IMR-90 (cell line): ENCODE measurements at regions not wholly inside any gene's neighbourhood (a gene's known extent, or its start where the extent isn't known, plus 50 kb on each side); places are given as distances from the start of the nearest gene placed in this dataset.

Experiments used
- ATAC-seq: fragments of 200-7000 bp; cut with Tn5 transposase; 2 replicates; pipeline ENCODE4 v1.9.1; 2020; ENCODE audit warnings: low read depth, mild to moderate bottlenecking, moderate library complexity
- BruUV-seq: library from RNA; stranded (reverse); fragments of 400-500 nt; replicated peaks from 2 replicates; lab custom pipeline; 2021; lab: Mats Ljungman, UMichigan
- CTCF ChIA-PET: fragments of 300-600 bp; formaldehyde crosslinking; extraction: SDS; loops from one replicate; lab custom pipeline; 2021; ENCODE audit warnings: antibody characterized with exemption; lab: Yijun Ruan, JAX
- POLR2A ChIA-PET: fragments of 300-600 bp; sonication (Branson Sonifier 250); formaldehyde crosslinking; loops from one replicate; lab custom pipeline; 2022; ENCODE audit warnings: antibody characterized with exemption; ENCODE audit not compliant: unreplicated experiment; lab: Charles Lee
- DNase-seq: peaks from one replicate; pipeline ENCODE4 v3.0.0; 2013
- H2AFZ ChIP-seq: replicated peaks from 2 replicates; pipeline ENCODE3; 2013; ENCODE audit warnings: low read length, mild to moderate bottlenecking; ENCODE audit not compliant: poor library complexity
- H2AK5ac ChIP-seq: 2 replicates; pipeline ENCODE4 v1.6.1; 2013; ENCODE audit warnings: low read depth, low read length, inconsistent platforms
- H2AK9ac ChIP-seq: replicated peaks from 2 replicates; pipeline ENCODE3; 2013; ENCODE audit warnings: mild to moderate bottlenecking, low read depth, low read length, moderate library complexity; ENCODE audit not compliant: poor library complexity
- H2BK120ac ChIP-seq: 2 replicates; pipeline ENCODE4 v1.6.1; 2013; ENCODE audit warnings: low read depth, low read length, inconsistent platforms
- H2BK15ac ChIP-seq: 3 replicates; pipeline ENCODE4 v1.6.1; 2013; ENCODE audit warnings: low read depth, low read length, inconsistent platforms
- H2BK20ac ChIP-seq: 2 replicates; pipeline ENCODE4 v1.6.1; 2013; ENCODE audit warnings: low read depth, mild to moderate bottlenecking, inconsistent platforms, low read length, moderate library complexity
- H2BK5ac ChIP-seq: 2 replicates; pipeline ENCODE4 v1.6.1; 2013; ENCODE audit warnings: mild to moderate bottlenecking, low read depth, low read length, inconsistent platforms; ENCODE audit not compliant: poor library complexity, severe bottlenecking
- H3K14ac ChIP-seq: replicated peaks from 2 replicates; pipeline ENCODE4 v1.6.1; 2013; ENCODE audit warnings: low read depth, low read length, inconsistent platforms
- H3K18ac ChIP-seq: 2 replicates; pipeline ENCODE4 v1.6.1; 2013; ENCODE audit warnings: low read depth, low read length, control low read depth
- H3K23ac ChIP-seq: 2 replicates; pipeline ENCODE4 v1.6.1; 2013; ENCODE audit warnings: low read depth, low read length, inconsistent platforms
- H3K27ac ChIP-seq: 2 replicates; pipeline ENCODE4 v1.5.1; 2013; ENCODE audit warnings: mild to moderate bottlenecking, control low read depth, low read length; ENCODE audit not compliant: insufficient read depth
- H3K27me3 ChIP-seq: 2 replicates; pipeline ENCODE4 v1.6.1; 2013; ENCODE audit warnings: low read length; ENCODE audit not compliant: control insufficient read depth, insufficient read depth
- H3K36me3 ChIP-seq: 2 replicates; pipeline ENCODE4 v1.6.1; 2013; ENCODE audit warnings: low read length, mixed read lengths; ENCODE audit not compliant: control insufficient read depth, insufficient read depth
- H3K4ac ChIP-seq: 2 replicates; pipeline ENCODE4 v1.6.1; 2013; ENCODE audit warnings: low read depth, low read length, inconsistent platforms
- H3K4me1 ChIP-seq: 2 replicates; pipeline ENCODE4 v1.6.1; 2013; ENCODE audit warnings: low read length, mixed read lengths; ENCODE audit not compliant: control insufficient read depth, insufficient read depth
- H3K4me2 ChIP-seq: 2 replicates; pipeline ENCODE4 v1.6.1; 2013; ENCODE audit warnings: low read depth, mild to moderate bottlenecking, control low read depth, low read length, moderate library complexity
- H3K4me3 ChIP-seq: 2 replicates; pipeline ENCODE4 v1.5.1; 2013; ENCODE audit warnings: low read depth, mild to moderate bottlenecking, control low read depth, low read length, moderate library complexity; ENCODE audit not compliant: insufficient read depth
- H3K56ac ChIP-seq: 2 replicates; pipeline ENCODE4 v1.6.1; 2013; ENCODE audit warnings: low read length, inconsistent platforms; ENCODE audit not compliant: insufficient read depth; ENCODE audit errors: extremely low read depth
- H3K79me1 ChIP-seq, 2 experiments: 2 replicates each; pipeline ENCODE4 v1.6.1; 2013; ENCODE audit warnings: low read length in 2 of 2, inconsistent platforms in 1 of 2, low read depth in 1 of 2
- H3K9ac ChIP-seq: 2 replicates; pipeline ENCODE4 v1.6.1; 2013; ENCODE audit warnings: low read depth, low read length, control low read depth
- H3K9me1 ChIP-seq: 2 replicates; pipeline ENCODE4 v1.6.1; 2013; ENCODE audit warnings: low read length, inconsistent platforms; ENCODE audit not compliant: insufficient read depth
- H3K9me3 ChIP-seq: 2 replicates; pipeline ENCODE4 v1.6.1; 2013; ENCODE audit warnings: low read length; ENCODE audit not compliant: control insufficient read depth, insufficient read depth
- H4K20me1 ChIP-seq: 2 replicates; pipeline ENCODE4 v1.6.1; 2013; ENCODE audit warnings: low read length, inconsistent platforms; ENCODE audit not compliant: insufficient read depth
- H4K5ac ChIP-seq: 2 replicates; pipeline ENCODE4 v1.6.1; 2013; ENCODE audit warnings: mild to moderate bottlenecking, low read depth, low read length, control low read depth
- H4K8ac ChIP-seq, 2 experiments: 2 replicates each; pipeline ENCODE4 v1.6.1; 2013; ENCODE audit warnings: low read depth in 2 of 2, low read length in 2 of 2, control low read depth in 1 of 2, inconsistent platforms in 1 of 2
- H4K91ac ChIP-seq: 2 replicates; pipeline ENCODE4 v1.6.1; 2013; ENCODE audit warnings: low read depth, low read length, inconsistent platforms; ENCODE audit not compliant: insufficient read depth
- CEBPB ChIP-seq: IDR thresholded peaks from 2 replicates; pipeline ENCODE4 v1.6.1; 2012; ENCODE audit warnings: low read depth, low read length, improper control_type of control experiment
- CHD1 ChIP-seq: IDR thresholded peaks from 2 replicates; pipeline ENCODE4 v1.6.1; 2012; ENCODE audit warnings: low read depth, low read length, improper control_type of control experiment
- MAZ ChIP-seq: IDR thresholded peaks from 2 replicates; pipeline ENCODE4 v1.6.1; 2012; ENCODE audit warnings: low read depth, mild to moderate bottlenecking, low read length, improper control_type of control experiment, moderate library complexity, borderline replicate concordance
- NFE2L2 ChIP-seq: fragments of 150-350 bp; IDR thresholded peaks from 2 replicates; pipeline ENCODE4 v1.6.1; 2016; ENCODE audit warnings: low read depth, mild to moderate bottlenecking, low read length
- RAD21 ChIP-seq: IDR thresholded peaks from 2 replicates; pipeline ENCODE4 v1.6.1; 2012; ENCODE audit warnings: low read length, improper control_type of control experiment
- RCOR1 ChIP-seq: IDR thresholded peaks from 2 replicates; pipeline ENCODE4 v1.6.1; 2012; ENCODE audit warnings: mild to moderate bottlenecking, low read length, improper control_type of control experiment; ENCODE audit not compliant: insufficient replicate concordance
- RFX5 ChIP-seq: IDR thresholded peaks from 2 replicates; pipeline ENCODE4 v1.8.0; 2012; ENCODE audit warnings: low read depth, mild to moderate bottlenecking, low read length, moderate library complexity
- WGBS, 2 experiments: methylation state at CpG; one replicate each; pipeline versions ENCODE4 v1.1.5 to v1.1.7; 2013; ENCODE audit warnings: missing lambda C conversion rate in 2 of 2; ENCODE audit not compliant: insufficient read length in 1 of 2; ENCODE audit errors: extremely low coverage in 2 of 2; 5-methylcytosine and 5-hydroxymethylcytosine counted together
- dilution Hi-C: fragments of 300-500 bp; cut with HindIII; formaldehyde crosslinking; loops from one replicate; pipeline ENCODE4 v1.14.3; 2018; ENCODE audit warnings: low sequenced_read_pairs; ENCODE audit not compliant: unreplicated experiment
- in situ Hi-C: fragments of 300-500 bp; cut with MboI; formaldehyde crosslinking; loops from 3 replicates; pipeline ENCODE4 v1.14.3; 2019; ENCODE audit warnings: low sequenced_read_pairs, inconsistent platforms, mixed read lengths
- intact Hi-C: fragments of 100-400 bp; cut with micrococcal nuclease; formaldehyde crosslinking; loops from 2 replicates; pipeline ENCODE4 v1.10.0; 2022
- TF ChIP-seq, protein P1 (sequence below): fragments of 150-350 bp; IDR thresholded peaks from 2 replicates; pipeline ENCODE4 v1.6.1; 2016; ENCODE audit warnings: low read depth, mild to moderate bottlenecking, low read length, moderate library complexity, borderline replicate concordance
- TF ChIP-seq, protein P2 (sequence below): conservative IDR thresholded peaks from 2 replicates; pipeline ENCODE4 v1.5.1; 2012; ENCODE audit warnings: mild to moderate bottlenecking, low read depth, low read length, improper control_type of control experiment
- TF ChIP-seq, protein P3 (sequence below): fragments of 150-350 bp; IDR thresholded peaks from 2 replicates; pipeline ENCODE4 v1.6.1; 2017; ENCODE audit warnings: mild to moderate bottlenecking, antibody characterized with exemption, low read length, low read depth

DNA sequence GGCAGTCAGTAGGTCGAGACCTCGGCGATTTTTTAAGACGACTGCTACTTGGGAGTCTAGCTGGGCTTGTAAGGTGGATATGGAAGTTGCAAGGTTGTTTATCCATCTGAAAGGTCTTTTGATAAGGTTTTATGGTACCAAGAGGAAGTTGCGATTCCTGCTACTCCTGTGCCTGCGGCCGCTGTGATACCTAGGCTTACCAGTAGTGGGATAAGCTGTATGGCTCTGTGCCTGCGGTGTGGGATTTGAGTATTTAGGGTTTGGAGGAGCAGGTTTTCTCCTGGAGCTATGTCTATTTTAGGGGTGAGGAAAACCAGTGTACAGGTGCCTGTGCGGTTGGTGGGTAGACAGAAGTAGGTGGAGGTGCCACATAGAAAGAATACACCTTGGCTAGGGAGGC is 1059.8 kb downstream of the SI start:
- H2AFZ ChIP-seq = no peak overlapping the region
- no peaks in the 10 kb centered on the region for H3K36me3 ChIP-seq
- no peak overlapping the region for H3K23ac ChIP-seq
- H4K20me1 ChIP-seq = no peaks in the 10 kb centered on the region
- H3K4me3 ChIP-seq = no peak overlapping the region
- H3K4ac ChIP-seq = no peak overlapping the region
- H3K79me1 ChIP-seq = no peaks in the 10 kb centered on the region
- no peak overlapping the region for H3K4me2 ChIP-seq
- H3K27ac ChIP-seq = no peak overlapping the region
- no peak overlapping the region for H2AK9ac ChIP-seq
- H3K9me1 ChIP-seq = no peaks in the 10 kb centered on the region
- POLR2A ChIA-PET = no interaction called here
- H3K4me1 ChIP-seq = no peaks in the 10 kb centered on the region
- CTCF ChIA-PET = no interaction called here
- no peak overlapping the region for H4K91ac ChIP-seq
- no peak overlapping the region for H3K14ac ChIP-seq
- H2BK20ac ChIP-seq = no peak overlapping the region
- TF ChIP-seq CHD1 (no peak), MAZ (no peak), NFE2L2 (no peak), RFX5 (no peak), CEBPB (no peak), RCOR1 (no peak), RAD21 (no peak)
- TF ChIP-seq, protein P1, sequence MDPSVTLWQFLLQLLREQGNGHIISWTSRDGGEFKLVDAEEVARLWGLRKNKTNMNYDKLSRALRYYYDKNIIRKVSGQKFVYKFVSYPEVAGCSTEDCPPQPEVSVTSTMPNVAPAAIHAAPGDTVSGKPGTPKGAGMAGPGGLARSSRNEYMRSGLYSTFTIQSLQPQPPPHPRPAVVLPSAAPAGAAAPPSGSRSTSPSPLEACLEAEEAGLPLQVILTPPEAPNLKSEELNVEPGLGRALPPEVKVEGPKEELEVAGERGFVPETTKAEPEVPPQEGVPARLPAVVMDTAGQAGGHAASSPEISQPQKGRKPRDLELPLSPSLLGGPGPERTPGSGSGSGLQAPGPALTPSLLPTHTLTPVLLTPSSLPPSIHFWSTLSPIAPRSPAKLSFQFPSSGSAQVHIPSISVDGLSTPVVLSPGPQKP = no peak
- TF ChIP-seq, protein P2, sequence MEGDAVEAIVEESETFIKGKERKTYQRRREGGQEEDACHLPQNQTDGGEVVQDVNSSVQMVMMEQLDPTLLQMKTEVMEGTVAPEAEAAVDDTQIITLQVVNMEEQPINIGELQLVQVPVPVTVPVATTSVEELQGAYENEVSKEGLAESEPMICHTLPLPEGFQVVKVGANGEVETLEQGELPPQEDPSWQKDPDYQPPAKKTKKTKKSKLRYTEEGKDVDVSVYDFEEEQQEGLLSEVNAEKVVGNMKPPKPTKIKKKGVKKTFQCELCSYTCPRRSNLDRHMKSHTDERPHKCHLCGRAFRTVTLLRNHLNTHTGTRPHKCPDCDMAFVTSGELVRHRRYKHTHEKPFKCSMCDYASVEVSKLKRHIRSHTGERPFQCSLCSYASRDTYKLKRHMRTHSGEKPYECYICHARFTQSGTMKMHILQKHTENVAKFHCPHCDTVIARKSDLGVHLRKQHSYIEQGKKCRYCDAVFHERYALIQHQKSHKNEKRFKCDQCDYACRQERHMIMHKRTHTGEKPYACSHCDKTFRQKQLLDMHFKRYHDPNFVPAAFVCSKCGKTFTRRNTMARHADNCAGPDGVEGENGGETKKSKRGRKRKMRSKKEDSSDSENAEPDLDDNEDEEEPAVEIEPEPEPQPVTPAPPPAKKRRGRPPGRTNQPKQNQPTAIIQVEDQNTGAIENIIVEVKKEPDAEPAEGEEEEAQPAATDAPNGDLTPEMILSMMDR = no peak
- TF ChIP-seq, protein P3, sequence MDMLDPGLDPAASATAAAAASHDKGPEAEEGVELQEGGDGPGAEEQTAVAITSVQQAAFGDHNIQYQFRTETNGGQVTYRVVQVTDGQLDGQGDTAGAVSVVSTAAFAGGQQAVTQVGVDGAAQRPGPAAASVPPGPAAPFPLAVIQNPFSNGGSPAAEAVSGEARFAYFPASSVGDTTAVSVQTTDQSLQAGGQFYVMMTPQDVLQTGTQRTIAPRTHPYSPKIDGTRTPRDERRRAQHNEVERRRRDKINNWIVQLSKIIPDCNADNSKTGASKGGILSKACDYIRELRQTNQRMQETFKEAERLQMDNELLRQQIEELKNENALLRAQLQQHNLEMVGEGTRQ = no peak
- H3K18ac ChIP-seq = no peak overlapping the region
- no peak overlapping the region for H3K9ac ChIP-seq
- H3K56ac ChIP-seq = no peak overlapping the region
- no peak overlapping the region for H2BK15ac ChIP-seq
- no peak overlapping the region for H4K8ac ChIP-seq
- BruUV-seq = no TSS peak
- DNase-seq = no peak
- H2AK5ac ChIP-seq = no peak overlapping the region
- peaks cover 13% of the 10 kb centered on the region for H3K9me3 ChIP-seq
- H2BK5ac ChIP-seq = no peak overlapping the region
- no peak overlapping the region for H4K5ac ChIP-seq
- dilution Hi-C loops = no loop called here
- in situ Hi-C loops = no loop called here
- no peaks in the 10 kb centered on the region for H3K27me3 ChIP-seq
- no peak overlapping the region for H2BK120ac ChIP-seq
- intact Hi-C loops = no loop called here
- WGBS, 2 experiments = 85% methylated on average over 4 of the region's 9 CpGs; no CpG with 5 or more reads in 1 of the 2 experiments
- ATAC-seq = no peak
